H9 (cell line): ENCODE measurements at regions not wholly inside any gene's neighbourhood (a gene's known extent, or its start where the extent isn't known, plus 50 kb on each side); places are given as distances from the start of the nearest gene placed in this dataset.

ENCODE experiments used
- DNase-seq: peaks from one replicate; pipeline ENCODE4 v3.0.0-alpha.2; 2017
- H2AFZ ChIP-seq: one replicate; pipeline ENCODE4 v1.6.1; 2013; ENCODE audit warnings: mild to moderate bottlenecking, low read length, control low read depth, moderate library complexity
- H2AK5ac ChIP-seq: 2 replicates; pipeline ENCODE4 v1.6.1; 2013; ENCODE audit warnings: low read length, control low read depth, mixed read lengths; ENCODE audit not compliant: insufficient read length
- H2BK120ac ChIP-seq: one replicate; pipeline ENCODE4 v1.6.1; 2013; ENCODE audit warnings: low read depth, mild to moderate bottlenecking, low read length, control low read depth, inconsistent platforms; ENCODE audit not compliant: poor library complexity, severe bottlenecking
- H2BK12ac ChIP-seq: 2 replicates; pipeline ENCODE4 v1.6.1; 2013; ENCODE audit warnings: low read length, control low read depth, mixed read lengths, low read depth; ENCODE audit not compliant: insufficient read length
- H2BK15ac ChIP-seq: 2 replicates; pipeline ENCODE4 v1.6.1; 2013; ENCODE audit warnings: low read depth, low read length, control low read depth
- H2BK20ac ChIP-seq: one replicate; pipeline ENCODE4 v1.6.1; 2013; ENCODE audit warnings: low read depth, mild to moderate bottlenecking, low read length, control low read depth, inconsistent platforms; ENCODE audit not compliant: poor library complexity, severe bottlenecking
- H2BK5ac ChIP-seq: 2 replicates; pipeline ENCODE4 v1.6.1; 2013; ENCODE audit warnings: low read length, control low read depth, mixed read lengths; ENCODE audit not compliant: insufficient read length
- H3K14ac ChIP-seq: 2 replicates; pipeline ENCODE4 v1.6.1; 2013; ENCODE audit warnings: low read length, control low read depth; ENCODE audit not compliant: insufficient read depth
- H3K18ac ChIP-seq: 2 replicates; pipeline ENCODE4 v1.6.1; 2013; ENCODE audit warnings: low read depth, mild to moderate bottlenecking, mixed read lengths, low read length, control low read depth; ENCODE audit not compliant: insufficient read length
- H3K23ac ChIP-seq: 2 replicates; pipeline ENCODE4 v1.6.1; 2013; ENCODE audit warnings: low read length, control low read depth, mixed read lengths, low read depth; ENCODE audit not compliant: insufficient read length
- H3K23me2 ChIP-seq: 2 replicates; pipeline ENCODE4 v1.6.1; 2013; ENCODE audit warnings: low read depth, mild to moderate bottlenecking, mixed read lengths, low read length, control low read depth; ENCODE audit not compliant: insufficient read length, poor library complexity, severe bottlenecking
- H3K27ac ChIP-seq: 2 replicates; pipeline ENCODE4 v1.5.1; 2013; ENCODE audit warnings: low read length, control low read depth, mixed read lengths, low read depth; ENCODE audit not compliant: insufficient read length
- H3K27me3 ChIP-seq: 2 replicates; pipeline ENCODE4 v1.6.1; 2013; ENCODE audit warnings: low read length, control low read depth, inconsistent platforms; ENCODE audit not compliant: insufficient read depth
- H3K4ac ChIP-seq: 2 replicates; pipeline ENCODE4 v1.6.1; 2013; ENCODE audit warnings: low read depth, mild to moderate bottlenecking, control low read depth, inconsistent platforms, low read length, moderate library complexity
- H3K4me1 ChIP-seq: 2 replicates; pipeline ENCODE4 v1.6.1; 2013; ENCODE audit warnings: low read length, control low read depth, inconsistent platforms; ENCODE audit not compliant: insufficient read depth
- H3K4me2 ChIP-seq: 2 replicates; pipeline ENCODE4 v1.6.1; 2013; ENCODE audit warnings: low read length, control low read depth, mixed read lengths; ENCODE audit not compliant: insufficient read length, insufficient read depth
- H3K56ac ChIP-seq: 2 replicates; pipeline ENCODE4 v1.6.1; 2013; ENCODE audit warnings: low read depth, mild to moderate bottlenecking, mixed read lengths, low read length, control low read depth; ENCODE audit not compliant: insufficient read length
- H3K79me1 ChIP-seq: 2 replicates; pipeline ENCODE4 v1.6.1; 2013; ENCODE audit warnings: low read depth, mild to moderate bottlenecking, moderate library complexity, low read length, control low read depth, inconsistent platforms; ENCODE audit not compliant: insufficient read depth, poor library complexity, severe bottlenecking
- H3K79me2 ChIP-seq: 2 replicates; pipeline ENCODE4 v1.6.1; 2013; ENCODE audit warnings: low read length, control low read depth, inconsistent platforms; ENCODE audit not compliant: insufficient read depth
- H3K9ac ChIP-seq: 2 replicates; pipeline ENCODE4 v1.6.1; 2013; ENCODE audit warnings: low read length, control low read depth, mixed read lengths; ENCODE audit not compliant: insufficient read length; ENCODE audit errors: extremely low read depth
- H3K9me3 ChIP-seq: one replicate; pipeline ENCODE4 v1.6.1; 2013; ENCODE audit warnings: low read depth, low read length, inconsistent platforms; ENCODE audit not compliant: control insufficient read depth
- H3T11ph ChIP-seq: one replicate; pipeline ENCODE4 v1.6.1; 2013; ENCODE audit warnings: mild to moderate bottlenecking, low read length, control low read depth, inconsistent platforms
- H4K20me1 ChIP-seq: one replicate; pipeline ENCODE4 v1.6.1; 2013; ENCODE audit not compliant: control insufficient read depth, insufficient read length, insufficient read depth
- H4K5ac ChIP-seq: 2 replicates; pipeline ENCODE4 v1.6.1; 2013; ENCODE audit warnings: low read depth, mild to moderate bottlenecking, mixed read lengths, low read length, control low read depth; ENCODE audit not compliant: insufficient read length
- H4K8ac ChIP-seq: replicated peaks from 2 replicates; pipeline ENCODE4 v1.6.1; 2013; ENCODE audit warnings: low read length, control low read depth, mixed read lengths, low read depth; ENCODE audit not compliant: insufficient read length
- H4K91ac ChIP-seq: 2 replicates; pipeline ENCODE4 v1.6.1; 2013; ENCODE audit warnings: low read depth, mild to moderate bottlenecking, moderate library complexity, mixed read lengths, low read length, control low read depth; ENCODE audit not compliant: insufficient read length
- H3K27ac Mint-ChIP-seq, 3 experiments: 2 replicates in 2 of 3; 3 replicates in 1 of 3; pipeline ENCODE4 v1.8.0; 2020 to 2021; ENCODE audit warnings: mixed read lengths in 3 of 3, mild to moderate bottlenecking in 1 of 3, moderate library complexity in 1 of 3
- H3K27me3 Mint-ChIP-seq: 2 replicates; pipeline ENCODE4 v1.8.0; 2021; ENCODE audit warnings: low read depth, mild to moderate bottlenecking, moderate library complexity, mixed read lengths
- H3K36me3 Mint-ChIP-seq, 3 experiments: 2 replicates in 2 of 3; 3 replicates in 1 of 3; pipeline ENCODE4 v1.8.0; 2020 to 2021; ENCODE audit warnings: low read depth in 3 of 3, mixed read lengths in 3 of 3; ENCODE audit not compliant: insufficient read depth in 1 of 3
- H3K4me1 Mint-ChIP-seq, 2 experiments: 2 replicates each; pipeline ENCODE4 v1.8.0; 2020; ENCODE audit warnings: mixed read lengths in 2 of 2
- H3K4me3 Mint-ChIP-seq, 2 experiments: 2 replicates in 1 of 2; 3 replicates in 1 of 2; pipeline ENCODE4 v1.8.0; 2020 to 2021; ENCODE audit warnings: mild to moderate bottlenecking in 2 of 2, mixed read lengths in 2 of 2, moderate library complexity in 1 of 2
- H3K9me3 Mint-ChIP-seq, 2 experiments: 2 replicates in 1 of 2; 3 replicates in 1 of 2; pipeline ENCODE4 v1.8.0; 2020; ENCODE audit warnings: mild to moderate bottlenecking in 2 of 2, mixed read lengths in 2 of 2, moderate library complexity in 1 of 2
- CTCF ChIP-seq: fragments of 200-600 bp; sonication (generic); conservative IDR thresholded peaks from 3 replicates; pipeline ENCODE4 v1.8.0; 2021; ENCODE audit warnings: antibody characterized with exemption, mild to moderate bottlenecking
- WGBS: extraction: QIAGEN DNeasy Blood & Tissue Kit; methylation state at CpG from one replicate; pipeline ENCODE4 v1.1.7; 2013; ENCODE audit warnings: missing lambda C conversion rate, low lambda C conversion rate, mixed read lengths; ENCODE audit not compliant: insufficient read length; ENCODE audit errors: extremely low coverage; 5-methylcytosine and 5-hydroxymethylcytosine counted together

- no peak for TF ChIP-seq CTCF
These were observed 150.3 kb upstream of the FAM20C start for GRCh38 chr7:41917-42565.

More at GRCh38 chr7:41917-42565, 150.3 kb upstream of the FAM20C start:
- Histone ChIP-seq H3K18ac (no peak overlapping the region), H3T11ph (no peak overlapping the region), H4K8ac (no peak overlapping the region), H2BK20ac (no peak overlapping the region), H3K27me3 (no peaks in the 10 kb centered on the region; the same call in 1 of the 2 replicates), H3K4me1 (no peaks in the 10 kb centered on the region; the same call in 1 of the 2 replicates), H3K23ac (no peak overlapping the region), H4K91ac (no peak overlapping the region), H3K56ac (no peak overlapping the region), H2BK12ac (no peak overlapping the region), H3K27ac (no peak overlapping the region), H3K9ac (no peak overlapping the region), H4K5ac (no peak overlapping the region), H2BK120ac (no peak overlapping the region), H2BK5ac (no peak overlapping the region), H3K9me3 (no peaks in the 10 kb centered on the region), H2BK15ac (no peak overlapping the region), H3K79me2 (no peaks in the 10 kb centered on the region), H3K14ac (no peak overlapping the region), H2AFZ (no peak overlapping the region), H3K4ac (no peak overlapping the region), H3K4me2 (no peak overlapping the region), H4K20me1 (peaks cover 3% of the 10 kb centered on the region), H3K79me1 (no peaks in the 10 kb centered on the region), H3K23me2 (no peaks in the 10 kb centered on the region), H2AK5ac (no peak overlapping the region)
- peaks cover 40% of the 10 kb centered on the region for H3K27me3 Mint-ChIP-seq
- H3K4me3 Mint-ChIP-seq = no peak overlapping the region
- DNase-seq = no peak
- H3K4me1 Mint-ChIP-seq = peaks cover 7 to 8% of the 10 kb centered on the region in 2 experiments; a peak in 3 of 4 replicates
- H3K36me3 Mint-ChIP-seq = no peaks in the 10 kb centered on the region
- no CpG with 5 or more reads among the region's 10 CpGs for WGBS
- no peaks in the 10 kb centered on the region for H3K9me3 Mint-ChIP-seq
- H3K27ac Mint-ChIP-seq = no peak overlapping the region
